GM12878 (cell line): ENCODE measurements at regions not wholly inside any gene's neighbourhood (a gene's known extent, or its start where the extent isn't known, plus 50 kb on each side); places are given as distances from the start of the nearest gene placed in this dataset.

ENCODE experiments used
- ATF7 ChIP-seq: fragments of 450-650 bp; IDR thresholded peaks from 2 replicates; pipeline ENCODE4 v1.6.1; 2016; ENCODE audit warnings: low read depth, mild to moderate bottlenecking
- BACH1 ChIP-seq: fragments of 450-650 bp; IDR thresholded peaks from 2 replicates; pipeline ENCODE4 v1.6.1; 2017; ENCODE audit warnings: mild to moderate bottlenecking, borderline replicate concordance
- HCFC1 ChIP-seq: fragments of 150-350 bp; IDR thresholded peaks from 2 replicates; pipeline ENCODE4 v1.6.1; 2014; ENCODE audit warnings: low read length
- NFYB ChIP-seq: IDR thresholded peaks from 2 replicates; pipeline ENCODE4 v1.6.1; 2011; ENCODE audit warnings: low read depth, mild to moderate bottlenecking, low read length, improper control_type of control experiment, moderate library complexity; ENCODE audit not compliant: insufficient read depth
- NR2C2 ChIP-seq: IDR thresholded peaks from 2 replicates; pipeline ENCODE4 v1.6.1; 2011; ENCODE audit warnings: borderline replicate concordance, low read depth; ENCODE audit not compliant: control insufficient read depth, insufficient read length
- POLR2A ChIP-seq: IDR thresholded peaks from 2 replicates; pipeline ENCODE4 v1.6.1; 2011; ENCODE audit warnings: low read depth, mild to moderate bottlenecking, low read length
- POLR2AphosphoS5 ChIP-seq: IDR thresholded peaks from 2 replicates; pipeline ENCODE4 v1.6.1; 2011; ENCODE audit warnings: mild to moderate bottlenecking, low read length, inconsistent platforms
- TCF12 ChIP-seq: IDR thresholded peaks from 2 replicates; pipeline ENCODE4 v1.6.1; 2011; ENCODE audit warnings: low read depth, mild to moderate bottlenecking, low read length
- TF ChIP-seq, protein P1 (sequence below), 3 experiments: IDR thresholded peaks in 2 of 3; conservative IDR thresholded peaks in 1 of 3; 2 replicates each; pipeline ENCODE4 v1.5.1; 2011; ENCODE audit warnings: low read depth in 3 of 3, low read length in 3 of 3, mild to moderate bottlenecking in 3 of 3, control low read depth in 2 of 3, moderate library complexity in 2 of 3, inconsistent platforms in 1 of 3, mixed read lengths in 1 of 3; ENCODE audit not compliant: control insufficient read depth in 2 of 3, insufficient read depth in 1 of 3; ENCODE audit errors: extremely low read depth in 1 of 3
- TF ChIP-seq, protein P2 (sequence below): IDR thresholded peaks from 2 replicates; pipeline ENCODE4 v1.6.1; 2012; ENCODE audit warnings: mild to moderate bottlenecking, low read depth, low read length

GRCh38 chr5:2271316-2271715, 388.6 kb upstream of the IRX4 start:
- TF ChIP-seq, protein P1, sequence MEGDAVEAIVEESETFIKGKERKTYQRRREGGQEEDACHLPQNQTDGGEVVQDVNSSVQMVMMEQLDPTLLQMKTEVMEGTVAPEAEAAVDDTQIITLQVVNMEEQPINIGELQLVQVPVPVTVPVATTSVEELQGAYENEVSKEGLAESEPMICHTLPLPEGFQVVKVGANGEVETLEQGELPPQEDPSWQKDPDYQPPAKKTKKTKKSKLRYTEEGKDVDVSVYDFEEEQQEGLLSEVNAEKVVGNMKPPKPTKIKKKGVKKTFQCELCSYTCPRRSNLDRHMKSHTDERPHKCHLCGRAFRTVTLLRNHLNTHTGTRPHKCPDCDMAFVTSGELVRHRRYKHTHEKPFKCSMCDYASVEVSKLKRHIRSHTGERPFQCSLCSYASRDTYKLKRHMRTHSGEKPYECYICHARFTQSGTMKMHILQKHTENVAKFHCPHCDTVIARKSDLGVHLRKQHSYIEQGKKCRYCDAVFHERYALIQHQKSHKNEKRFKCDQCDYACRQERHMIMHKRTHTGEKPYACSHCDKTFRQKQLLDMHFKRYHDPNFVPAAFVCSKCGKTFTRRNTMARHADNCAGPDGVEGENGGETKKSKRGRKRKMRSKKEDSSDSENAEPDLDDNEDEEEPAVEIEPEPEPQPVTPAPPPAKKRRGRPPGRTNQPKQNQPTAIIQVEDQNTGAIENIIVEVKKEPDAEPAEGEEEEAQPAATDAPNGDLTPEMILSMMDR (IDR thresholded peaks at IDR 0.05 in 2 of 3, conservative IDR thresholded peaks at IDR 0.05 in 1 of 3; ENCODE audit: control insufficient read depth in 2 of 3, extremely low read depth in 1 of 3, insufficient read depth in 1 of 3, low read depth in 3 of 3, low read length in 3 of 3): no peak
- no peak for TF ChIP-seq HCFC1
- TF ChIP-seq ATF7: no peak
- TF ChIP-seq NFYB: no peak
- TF ChIP-seq BACH1: no peak
- no peak for TF ChIP-seq TCF12
- TF ChIP-seq POLR2AphosphoS5: no peak
- TF ChIP-seq, protein P2, sequence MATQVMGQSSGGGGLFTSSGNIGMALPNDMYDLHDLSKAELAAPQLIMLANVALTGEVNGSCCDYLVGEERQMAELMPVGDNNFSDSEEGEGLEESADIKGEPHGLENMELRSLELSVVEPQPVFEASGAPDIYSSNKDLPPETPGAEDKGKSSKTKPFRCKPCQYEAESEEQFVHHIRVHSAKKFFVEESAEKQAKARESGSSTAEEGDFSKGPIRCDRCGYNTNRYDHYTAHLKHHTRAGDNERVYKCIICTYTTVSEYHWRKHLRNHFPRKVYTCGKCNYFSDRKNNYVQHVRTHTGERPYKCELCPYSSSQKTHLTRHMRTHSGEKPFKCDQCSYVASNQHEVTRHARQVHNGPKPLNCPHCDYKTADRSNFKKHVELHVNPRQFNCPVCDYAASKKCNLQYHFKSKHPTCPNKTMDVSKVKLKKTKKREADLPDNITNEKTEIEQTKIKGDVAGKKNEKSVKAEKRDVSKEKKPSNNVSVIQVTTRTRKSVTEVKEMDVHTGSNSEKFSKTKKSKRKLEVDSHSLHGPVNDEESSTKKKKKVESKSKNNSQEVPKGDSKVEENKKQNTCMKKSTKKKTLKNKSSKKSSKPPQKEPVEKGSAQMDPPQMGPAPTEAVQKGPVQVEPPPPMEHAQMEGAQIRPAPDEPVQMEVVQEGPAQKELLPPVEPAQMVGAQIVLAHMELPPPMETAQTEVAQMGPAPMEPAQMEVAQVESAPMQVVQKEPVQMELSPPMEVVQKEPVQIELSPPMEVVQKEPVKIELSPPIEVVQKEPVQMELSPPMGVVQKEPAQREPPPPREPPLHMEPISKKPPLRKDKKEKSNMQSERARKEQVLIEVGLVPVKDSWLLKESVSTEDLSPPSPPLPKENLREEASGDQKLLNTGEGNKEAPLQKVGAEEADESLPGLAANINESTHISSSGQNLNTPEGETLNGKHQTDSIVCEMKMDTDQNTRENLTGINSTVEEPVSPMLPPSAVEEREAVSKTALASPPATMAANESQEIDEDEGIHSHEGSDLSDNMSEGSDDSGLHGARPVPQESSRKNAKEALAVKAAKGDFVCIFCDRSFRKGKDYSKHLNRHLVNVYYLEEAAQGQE: no peak
- no peak for TF ChIP-seq NR2C2
- TF ChIP-seq POLR2A: no peak
